HepG2 (cell line): ENCODE measurements at regions not wholly inside any gene's neighbourhood (a gene's known extent, or its start where the extent isn't known, plus 50 kb on each side); places are given as distances from the start of the nearest gene placed in this dataset.

Experiments used
- ATAC-seq: fragments of 200-7000 bp; cut with Tn5 transposase; 3 replicates; pipeline ENCODE4 v1.9.1; 2020; ENCODE audit warnings: mild to moderate bottlenecking, moderate library complexity
- BruUV-seq: library from RNA; stranded (reverse); fragments of 400-500 nt; replicated peaks from 2 replicates; lab custom pipeline; 2021; lab: Mats Ljungman, UMichigan
- CTCF ChIA-PET: fragments of 300-600 bp; formaldehyde crosslinking; extraction: SDS; loops from one replicate; lab custom pipeline; 2021; ENCODE audit warnings: low total read pairs, inconsistent platforms, low intra/inter-chr PET ratio; lab: Yijun Ruan, JAX
- POLR2A ChIA-PET: fragments of 350-600 bp; sonication (Branson Sonifier 250); formaldehyde crosslinking; loops from one replicate; lab custom pipeline; 2020; ENCODE audit warnings: antibody characterized with exemption, inconsistent platforms; lab: Yijun Ruan, JAX
- DNase-seq: peaks from one replicate; pipeline ENCODE4 v3.0.0-alpha.2; 2015; ENCODE audit warnings: low spot score
- FAIRE-seq: peaks from 3 replicates; lab custom pipeline; 2011; peaks lifted over from hg19 to GRCh38; lab: Jason Lieb, UNC
- H2AFZ ChIP-seq: one replicate; pipeline ENCODE4 v1.6.1; 2011; ENCODE audit warnings: low read length, inconsistent platforms
- H3K27ac ChIP-seq: fragments of 300-600 bp; 3 replicates; pipeline ENCODE4 v1.8.0; 2011; ENCODE audit warnings: mixed run types, mild to moderate bottlenecking, mixed read lengths, low read length, inconsistent platforms; ENCODE audit not compliant: insufficient read depth; ENCODE audit errors: extremely low read length
- H3K27me3 ChIP-seq, 2 experiments: fragments of 200-600 bp in 1 of 2; 2 replicates in 1 of 2; 3 replicates in 1 of 2; pipeline versions ENCODE4 v1.6.0 to v1.8.0; 2011; ENCODE audit warnings: low read length in 2 of 2, mild to moderate bottlenecking in 2 of 2, moderate library complexity in 2 of 2, inconsistent platforms in 1 of 2; ENCODE audit not compliant: insufficient read depth in 2 of 2, control insufficient read depth in 1 of 2
- H3K36me3 ChIP-seq, 2 experiments: fragments of 200-600 bp in 1 of 2; replicated peaks in 1 of 2; 2 replicates in 1 of 2; 3 replicates in 1 of 2; pipeline versions ENCODE4 v1.5.1 to v1.8.0; 2011; ENCODE audit warnings: low read length in 2 of 2, inconsistent platforms in 1 of 2; ENCODE audit not compliant: insufficient read depth in 2 of 2, control insufficient read depth in 1 of 2
- H3K4me1 ChIP-seq: 2 replicates; pipeline ENCODE4 v1.5.1; 2012; ENCODE audit warnings: low read length, inconsistent platforms; ENCODE audit not compliant: insufficient read depth
- H3K4me2 ChIP-seq: 2 replicates; pipeline ENCODE4 v1.6.0; 2011; ENCODE audit warnings: low read depth, low read length, inconsistent platforms
- H3K4me3 ChIP-seq, 3 experiments: fragments of 200-600 bp in 1 of 3; sonication (generic), shearing (Covaris generic) in 1 of 3; replicated peaks in 1 of 3; 2 replicates each; pipeline ENCODE4 v1.5.1; 2011 to 2016; ENCODE audit warnings: low read length in 3 of 3, inconsistent platforms in 2 of 3, low read depth in 2 of 3, mild to moderate bottlenecking in 2 of 3, control low read depth in 1 of 3, mixed read lengths in 1 of 3; ENCODE audit not compliant: insufficient read depth in 1 of 3
- H3K79me2 ChIP-seq: one replicate; pipeline ENCODE4 v1.6.1; 2011; ENCODE audit warnings: low read length, inconsistent platforms; ENCODE audit not compliant: insufficient read depth
- H3K9ac ChIP-seq: 2 replicates; pipeline ENCODE4 v1.6.0; 2011; ENCODE audit warnings: mild to moderate bottlenecking, low read depth, low read length, inconsistent platforms; ENCODE audit not compliant: insufficient read depth
- H3K9me3 ChIP-seq: 2 replicates; pipeline ENCODE4 v1.5.1; 2012; ENCODE audit warnings: mild to moderate bottlenecking, low read length
- H4K20me1 ChIP-seq: 2 replicates; pipeline ENCODE4 v1.6.0; 2011; ENCODE audit warnings: inconsistent platforms, mild to moderate bottlenecking, low read length, moderate library complexity; ENCODE audit not compliant: insufficient read depth
- AGO2 ChIP-seq: fragments of 200-400 bp; formaldehyde crosslinking; optimal IDR thresholded peaks from 2 replicates; pipeline ENCODE3; 2017; ENCODE audit warnings: mild to moderate bottlenecking, low read depth, low read length, moderate library complexity
- IRX3 ChIP-seq: sonication (generic); formaldehyde crosslinking; IDR thresholded peaks from 2 replicates; pipeline ENCODE4 v1.8.1; 2023; ENCODE audit warnings: mild to moderate bottlenecking, low read depth, missing genetic modification reagents, borderline replicate concordance
- POLR2AphosphoS5 ChIP-seq: IDR thresholded peaks from 2 replicates; pipeline ENCODE4 v1.6.1; 2012; ENCODE audit warnings: low read depth, low read length
- SMAD3 ChIP-seq: sonication (generic); formaldehyde crosslinking; IDR thresholded peaks from 2 replicates; pipeline ENCODE4 v1.4.0; 2020; ENCODE audit warnings: missing genetic modification reagents
- SRSF1 ChIP-seq: fragments of 200-400 bp; formaldehyde crosslinking; optimal IDR thresholded peaks from 2 replicates; pipeline ENCODE3; 2017; ENCODE audit warnings: mild to moderate bottlenecking, low read depth, low read length, moderate library complexity
- ZBTB38 ChIP-seq: sonication (generic); formaldehyde crosslinking; IDR thresholded peaks from 2 replicates; pipeline ENCODE4 v1.5.1; 2020; ENCODE audit warnings: mild to moderate bottlenecking, missing genetic modification reagents
- ZBTB42 ChIP-seq: sonication (generic); formaldehyde crosslinking; IDR thresholded peaks from 2 replicates; pipeline ENCODE4 v1.5.0; 2020; ENCODE audit warnings: mild to moderate bottlenecking, missing genetic modification reagents
- ZFP62 ChIP-seq: sonication (generic); formaldehyde crosslinking; IDR thresholded peaks from 2 replicates; pipeline ENCODE4 v1.4.0; 2020; ENCODE audit warnings: missing genetic modification reagents
- ZNF430 ChIP-seq: sonication (generic); formaldehyde crosslinking; IDR thresholded peaks from 2 replicates; pipeline ENCODE4 v1.9.0; 2021; ENCODE audit warnings: mild to moderate bottlenecking, missing genetic modification reagents
- ZNF496 ChIP-seq: sonication (generic); formaldehyde crosslinking; IDR thresholded peaks from 2 replicates; pipeline ENCODE4 v1.8.1; 2023; ENCODE audit warnings: mild to moderate bottlenecking, moderate library complexity, missing genetic modification reagents; ENCODE audit not compliant: insufficient replicate concordance
- ZNF577 ChIP-seq: sonication (generic); formaldehyde crosslinking; IDR thresholded peaks from 2 replicates; pipeline ENCODE4 v1.4.0; 2020; ENCODE audit warnings: mild to moderate bottlenecking, low read depth, missing genetic modification reagents, borderline replicate concordance
- ZNF605 ChIP-seq: sonication (generic); formaldehyde crosslinking; IDR thresholded peaks from 2 replicates; pipeline ENCODE4 v1.8.0; 2022; ENCODE audit warnings: mild to moderate bottlenecking, missing genetic modification reagents
- ZNF816 ChIP-seq: sonication (generic); formaldehyde crosslinking; IDR thresholded peaks from 2 replicates; pipeline ENCODE4 v1.8.0; 2022; ENCODE audit warnings: missing genetic modification reagents, mild to moderate bottlenecking, borderline replicate concordance
- in situ Hi-C: cut with HindIII; loops from 2 replicates; pipeline ENCODE4 v1.10.0; 2017; ENCODE audit warnings: low pct_unique_long_range_greater_than_20kb; ENCODE audit not compliant: extremely low pct_ligation_motif_present
- intact Hi-C: fragments of 100-400 bp; cut with micrococcal nuclease; formaldehyde crosslinking; loops from one replicate; pipeline ENCODE4 v1.10.0; 2022; ENCODE audit not compliant: unreplicated experiment
- TF ChIP-seq, protein P1 (sequence below): sonication (generic); formaldehyde crosslinking; IDR thresholded peaks from 2 replicates; pipeline ENCODE4 v1.5.0; 2020; ENCODE audit warnings: mild to moderate bottlenecking, missing genetic modification reagents, borderline replicate concordance
- TF ChIP-seq, protein P2 (sequence below): sonication (generic); formaldehyde crosslinking; IDR thresholded peaks from 2 replicates; pipeline ENCODE4 v1.4.0; 2020; ENCODE audit warnings: missing genetic modification reagents, borderline replicate concordance
- TF ChIP-seq, protein P3 (sequence below): IDR thresholded peaks from 2 replicates; pipeline ENCODE4 v1.6.1; 2016; ENCODE audit warnings: mild to moderate bottlenecking, missing biosample characterization, missing genetic modification reagents
- TF ChIP-seq, protein P4 (sequence below): IDR thresholded peaks from 2 replicates; pipeline ENCODE4 v1.6.1; 2018; ENCODE audit warnings: missing genetic modification reagents

DNA sequence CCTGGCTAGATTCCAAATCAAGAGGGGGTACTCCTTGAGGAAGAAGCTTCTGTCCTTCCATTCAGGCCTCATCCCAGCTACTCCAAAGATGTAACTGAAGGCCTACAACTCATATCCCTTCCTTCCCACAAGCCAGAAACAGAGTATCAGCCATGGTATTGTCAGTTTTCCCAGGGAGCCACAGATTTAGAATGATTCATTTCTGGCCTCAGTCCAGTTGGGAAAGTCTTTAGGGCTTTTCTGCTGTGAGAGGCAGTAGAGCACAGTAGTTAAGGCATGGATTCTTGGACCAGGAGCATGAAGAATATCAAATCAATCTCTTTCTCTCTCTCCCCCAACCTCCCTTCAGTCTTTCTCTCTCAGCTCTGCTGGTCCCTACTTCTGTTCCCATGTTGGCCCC is 505.0 kb downstream of the BCOR start:
- ATAC-seq (no peak), FAIRE-seq (no peak), DNase-seq (no peak)
- no peaks in the 10 kb centered on the region for H3K4me1 ChIP-seq
- ChIA-PET CTCF (no interaction called here), POLR2A (no interaction called here)
- H3K9ac ChIP-seq, result no peak overlapping the region
- H3K36me3 ChIP-seq, result no peaks in the 10 kb centered on the region
- intact Hi-C loops, result no loop called here
- H2AFZ ChIP-seq, result no peak overlapping the region
- no peak overlapping the region for H3K4me2 ChIP-seq
- H3K79me2 ChIP-seq, result no peaks in the 10 kb centered on the region
- in situ Hi-C loops, result no loop called here
- H3K4me3 ChIP-seq, result no peak overlapping the region
- no peaks in the 10 kb centered on the region for H3K27me3 ChIP-seq
- no peaks in the 10 kb centered on the region for H3K9me3 ChIP-seq
- BruUV-seq, result no TSS peak
- no peak overlapping the region for H3K27ac ChIP-seq
- H4K20me1 ChIP-seq, result no peaks in the 10 kb centered on the region
- TF ChIP-seq SRSF1, result no peak
- no peak for TF ChIP-seq ZNF605 (CRISPR knock-in tag)
- no peak for TF ChIP-seq POLR2AphosphoS5
- no peak for TF ChIP-seq SMAD3 (CRISPR knock-in tag)
- no peak for TF ChIP-seq ZBTB38
- TF ChIP-seq, protein P1, sequence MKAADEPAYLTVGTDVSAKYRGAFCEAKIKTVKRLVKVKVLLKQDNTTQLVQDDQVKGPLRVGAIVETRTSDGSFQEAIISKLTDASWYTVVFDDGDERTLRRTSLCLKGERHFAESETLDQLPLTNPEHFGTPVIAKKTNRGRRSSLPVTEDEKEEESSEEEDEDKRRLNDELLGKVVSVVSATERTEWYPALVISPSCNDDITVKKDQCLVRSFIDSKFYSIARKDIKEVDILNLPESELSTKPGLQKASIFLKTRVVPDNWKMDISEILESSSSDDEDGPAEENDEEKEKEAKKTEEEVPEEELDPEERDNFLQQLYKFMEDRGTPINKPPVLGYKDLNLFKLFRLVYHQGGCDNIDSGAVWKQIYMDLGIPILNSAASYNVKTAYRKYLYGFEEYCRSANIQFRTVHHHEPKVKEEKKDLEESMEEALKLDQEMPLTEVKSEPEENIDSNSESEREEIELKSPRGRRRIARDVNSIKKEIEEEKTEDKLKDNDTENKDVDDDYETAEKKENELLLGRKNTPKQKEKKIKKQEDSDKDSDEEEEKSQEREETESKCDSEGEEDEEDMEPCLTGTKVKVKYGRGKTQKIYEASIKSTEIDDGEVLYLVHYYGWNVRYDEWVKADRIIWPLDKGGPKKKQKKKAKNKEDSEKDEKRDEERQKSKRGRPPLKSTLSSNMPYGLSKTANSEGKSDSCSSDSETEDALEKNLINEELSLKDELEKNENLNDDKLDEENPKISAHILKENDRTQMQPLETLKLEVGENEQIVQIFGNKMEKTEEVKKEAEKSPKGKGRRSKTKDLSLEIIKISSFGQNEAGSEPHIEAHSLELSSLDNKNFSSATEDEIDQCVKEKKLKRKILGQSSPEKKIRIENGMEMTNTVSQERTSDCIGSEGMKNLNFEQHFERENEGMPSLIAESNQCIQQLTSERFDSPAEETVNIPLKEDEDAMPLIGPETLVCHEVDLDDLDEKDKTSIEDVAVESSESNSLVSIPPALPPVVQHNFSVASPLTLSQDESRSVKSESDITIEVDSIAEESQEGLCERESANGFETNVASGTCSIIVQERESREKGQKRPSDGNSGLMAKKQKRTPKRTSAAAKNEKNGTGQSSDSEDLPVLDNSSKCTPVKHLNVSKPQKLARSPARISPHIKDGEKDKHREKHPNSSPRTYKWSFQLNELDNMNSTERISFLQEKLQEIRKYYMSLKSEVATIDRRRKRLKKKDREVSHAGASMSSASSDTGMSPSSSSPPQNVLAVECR (CRISPR knock-in tag), result no peak
- TF ChIP-seq, protein P2, sequence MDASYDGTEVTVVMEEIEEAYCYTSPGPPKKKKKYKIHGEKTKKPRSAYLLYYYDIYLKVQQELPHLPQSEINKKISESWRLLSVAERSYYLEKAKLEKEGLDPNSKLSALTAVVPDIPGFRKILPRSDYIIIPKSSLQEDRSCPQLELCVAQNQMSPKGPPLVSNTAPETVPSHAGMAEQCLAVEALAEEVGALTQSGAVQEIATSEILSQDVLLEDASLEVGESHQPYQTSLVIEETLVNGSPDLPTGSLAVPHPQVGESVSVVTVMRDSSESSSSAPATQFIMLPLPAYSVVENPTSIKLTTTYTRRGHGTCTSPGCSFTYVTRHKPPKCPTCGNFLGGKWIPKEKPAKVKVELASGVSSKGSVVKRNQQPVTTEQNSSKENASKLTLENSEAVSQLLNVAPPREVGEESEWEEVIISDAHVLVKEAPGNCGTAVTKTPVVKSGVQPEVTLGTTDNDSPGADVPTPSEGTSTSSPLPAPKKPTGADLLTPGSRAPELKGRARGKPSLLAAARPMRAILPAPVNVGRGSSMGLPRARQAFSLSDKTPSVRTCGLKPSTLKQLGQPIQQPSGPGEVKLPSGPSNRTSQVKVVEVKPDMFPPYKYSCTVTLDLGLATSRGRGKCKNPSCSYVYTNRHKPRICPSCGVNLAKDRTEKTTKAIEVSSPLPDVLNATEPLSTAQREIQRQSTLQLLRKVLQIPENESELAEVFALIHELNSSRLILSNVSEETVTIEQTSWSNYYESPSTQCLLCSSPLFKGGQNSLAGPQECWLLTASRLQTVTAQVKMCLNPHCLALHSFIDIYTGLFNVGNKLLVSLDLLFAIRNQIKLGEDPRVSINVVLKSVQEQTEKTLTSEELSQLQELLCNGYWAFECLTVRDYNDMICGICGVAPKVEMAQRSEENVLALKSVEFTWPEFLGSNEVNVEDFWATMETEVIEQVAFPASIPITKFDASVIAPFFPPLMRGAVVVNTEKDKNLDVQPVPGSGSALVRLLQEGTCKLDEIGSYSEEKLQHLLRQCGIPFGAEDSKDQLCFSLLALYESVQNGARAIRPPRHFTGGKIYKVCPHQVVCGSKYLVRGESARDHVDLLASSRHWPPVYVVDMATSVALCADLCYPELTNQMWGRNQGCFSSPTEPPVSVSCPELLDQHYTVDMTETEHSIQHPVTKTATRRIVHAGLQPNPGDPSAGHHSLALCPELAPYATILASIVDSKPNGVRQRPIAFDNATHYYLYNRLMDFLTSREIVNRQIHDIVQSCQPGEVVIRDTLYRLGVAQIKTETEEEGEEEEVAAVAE (CRISPR knock-in tag), result no peak
- no peak for TF ChIP-seq ZNF577 (CRISPR knock-in tag)
- no peak for TF ChIP-seq ZFP62 (CRISPR knock-in tag)
- TF ChIP-seq ZNF430 (CRISPR knock-in tag), result no peak
- TF ChIP-seq, protein P3, sequence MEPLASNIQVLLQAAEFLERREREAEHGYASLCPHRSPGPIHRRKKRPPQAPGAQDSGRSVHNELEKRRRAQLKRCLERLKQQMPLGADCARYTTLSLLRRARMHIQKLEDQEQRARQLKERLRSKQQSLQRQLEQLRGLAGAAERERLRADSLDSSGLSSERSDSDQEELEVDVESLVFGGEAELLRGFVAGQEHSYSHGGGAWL, result no peak
- TF ChIP-seq, protein P4, sequence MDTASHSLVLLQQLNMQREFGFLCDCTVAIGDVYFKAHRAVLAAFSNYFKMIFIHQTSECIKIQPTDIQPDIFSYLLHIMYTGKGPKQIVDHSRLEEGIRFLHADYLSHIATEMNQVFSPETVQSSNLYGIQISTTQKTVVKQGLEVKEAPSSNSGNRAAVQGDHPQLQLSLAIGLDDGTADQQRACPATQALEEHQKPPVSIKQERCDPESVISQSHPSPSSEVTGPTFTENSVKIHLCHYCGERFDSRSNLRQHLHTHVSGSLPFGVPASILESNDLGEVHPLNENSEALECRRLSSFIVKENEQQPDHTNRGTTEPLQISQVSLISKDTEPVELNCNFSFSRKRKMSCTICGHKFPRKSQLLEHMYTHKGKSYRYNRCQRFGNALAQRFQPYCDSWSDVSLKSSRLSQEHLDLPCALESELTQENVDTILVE (CRISPR knock-in tag), result no peak
- no peak for TF ChIP-seq AGO2
- no peak for TF ChIP-seq ZNF816 (CRISPR knock-in tag)
- TF ChIP-seq IRX3 (CRISPR knock-in tag), result no peak
- TF ChIP-seq ZBTB42 (CRISPR knock-in tag), result no peak
- no peak for TF ChIP-seq ZNF496 (CRISPR knock-in tag)
